IPS-18c (cell line): ENCODE measurements at regions not wholly inside any gene's neighbourhood (a gene's known extent, or its start where the extent isn't known, plus 50 kb on each side); places are given as distances from the start of the nearest gene placed in this dataset.
"Not testable (repeated sequence)": the region's sequence is repeated elsewhere in the genome, so short reads cannot be mapped to it uniquely, and the experiment has no call there.

Source experiments
- H3K4me3 ChIP-seq: 2 replicates; pipeline ENCODE4 v1.7.0; 2013; ENCODE audit warnings: low read depth, mild to moderate bottlenecking, low read length, moderate library complexity; ENCODE audit not compliant: insufficient read depth
- H3K9me3 ChIP-seq: one replicate; pipeline ENCODE4 v1.6.1; 2013; ENCODE audit warnings: mild to moderate bottlenecking, low read length, moderate library complexity; ENCODE audit not compliant: control insufficient read depth, insufficient read depth

DNA sequence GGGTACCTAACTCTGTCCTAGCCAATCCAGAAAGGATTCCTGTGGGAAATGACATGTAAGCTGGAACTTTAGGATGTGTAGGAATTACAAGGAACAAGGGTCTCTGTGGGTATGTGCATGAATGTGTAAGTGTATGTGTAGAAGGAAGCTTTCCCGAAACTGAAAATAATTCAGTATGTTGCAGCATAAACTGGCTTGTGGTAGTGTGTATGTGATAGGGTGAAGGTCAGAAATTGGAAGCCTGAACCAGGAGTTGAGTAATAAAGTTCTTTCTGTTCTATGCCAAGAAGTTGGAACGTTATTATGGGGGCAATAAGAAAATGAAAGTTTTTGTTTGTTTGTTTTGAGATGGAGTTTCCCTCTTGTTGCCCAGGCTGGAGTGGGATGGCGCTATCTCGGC, 323.1 kb upstream of the KITLG start:
- Histone ChIP-seq H3K4me3 (no peak overlapping the region), H3K9me3 (no peaks in the 10 kb centered on the region)

DNA sequence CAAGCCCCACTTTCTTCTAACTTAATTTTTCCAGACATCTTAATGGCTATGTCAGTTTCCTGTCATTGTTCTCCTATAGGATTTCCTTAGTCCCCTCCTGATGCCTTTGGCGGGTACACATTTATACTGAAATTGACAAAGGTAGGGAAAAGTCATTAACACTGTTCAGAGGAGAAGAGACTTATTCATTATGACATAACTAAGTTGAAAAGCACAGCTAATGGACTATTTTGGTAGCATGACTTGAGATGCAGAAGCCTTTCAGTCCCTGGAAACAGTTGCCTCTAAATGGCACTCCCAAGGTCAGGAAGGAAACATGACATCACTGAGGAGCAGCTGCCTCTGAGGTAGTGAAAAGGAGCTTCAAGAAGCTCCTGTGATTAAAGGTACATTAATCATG, 317.5 kb upstream of the KITLG start:
- H3K4me3 ChIP-seq, result no peak overlapping the region

DNA sequence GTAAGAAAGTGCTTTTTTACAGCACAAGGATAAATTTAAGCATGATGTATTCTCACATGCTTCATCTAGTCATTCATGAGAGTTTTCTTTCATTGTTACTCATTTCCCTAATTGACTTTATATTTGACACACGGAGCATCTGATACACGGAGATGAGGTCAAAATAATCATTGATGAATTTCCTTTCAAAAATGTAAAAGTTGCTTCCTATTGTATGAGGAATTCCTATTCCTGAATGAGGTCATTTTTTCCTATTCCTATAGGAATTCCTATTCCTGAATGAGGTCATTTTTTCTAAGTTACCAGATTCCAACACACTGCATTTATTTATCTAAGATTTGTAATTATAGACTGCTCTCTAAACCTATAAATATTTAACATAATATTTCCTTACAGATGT, 316.7 kb upstream of the KITLG start:
- H3K4me3 ChIP-seq, result no peak overlapping the region
- no peaks in the 10 kb centered on the region for H3K9me3 ChIP-seq

More for the DNA sequence above, 317.5 kb upstream of the KITLG start:
- no peaks in the 10 kb centered on the region for H3K9me3 ChIP-seq

DNA sequence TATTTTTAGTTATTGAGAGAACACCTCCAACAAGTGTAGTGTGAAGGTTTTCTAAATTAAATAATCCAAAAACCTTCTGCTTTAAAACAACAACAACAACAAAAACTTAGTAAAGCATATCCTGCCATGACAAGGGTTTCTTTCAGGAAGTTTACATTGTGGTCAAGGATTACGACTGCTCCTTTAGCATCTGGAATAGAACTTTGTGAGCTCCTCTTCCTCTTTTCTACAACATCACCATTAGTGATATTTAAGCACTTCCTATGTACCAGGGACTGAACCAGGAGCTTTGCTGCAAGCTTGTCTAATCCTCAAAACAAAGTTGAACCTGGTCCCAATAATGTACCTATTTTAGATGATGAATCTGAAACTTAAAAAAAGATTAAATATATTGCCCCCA, 315.4 kb upstream of the KITLG start:
- Histone ChIP-seq H3K4me3 (no peak overlapping the region), H3K9me3 (no peaks in the 10 kb centered on the region)

DNA sequence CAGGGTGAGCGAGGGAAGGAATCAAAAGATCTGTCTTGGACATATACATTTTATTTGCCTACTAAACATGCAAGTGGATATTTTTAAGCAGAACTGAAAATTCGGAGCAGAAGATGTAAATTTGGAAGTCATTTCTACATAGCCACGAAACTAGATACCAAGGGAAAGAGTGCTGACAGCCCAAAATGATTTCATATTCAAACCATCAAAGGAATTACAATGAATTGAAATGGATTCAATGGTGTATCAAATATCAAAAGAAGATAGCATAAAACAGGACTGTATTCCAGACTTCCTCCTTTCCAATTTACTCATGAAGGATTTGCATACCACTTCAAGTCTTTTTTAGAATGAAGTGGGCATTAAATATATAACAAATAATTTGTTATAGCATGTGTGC, 313.5 kb upstream of the KITLG start:
- H3K4me3 ChIP-seq, result no peak overlapping the region
- no peaks in the 10 kb centered on the region for H3K9me3 ChIP-seq

DNA sequence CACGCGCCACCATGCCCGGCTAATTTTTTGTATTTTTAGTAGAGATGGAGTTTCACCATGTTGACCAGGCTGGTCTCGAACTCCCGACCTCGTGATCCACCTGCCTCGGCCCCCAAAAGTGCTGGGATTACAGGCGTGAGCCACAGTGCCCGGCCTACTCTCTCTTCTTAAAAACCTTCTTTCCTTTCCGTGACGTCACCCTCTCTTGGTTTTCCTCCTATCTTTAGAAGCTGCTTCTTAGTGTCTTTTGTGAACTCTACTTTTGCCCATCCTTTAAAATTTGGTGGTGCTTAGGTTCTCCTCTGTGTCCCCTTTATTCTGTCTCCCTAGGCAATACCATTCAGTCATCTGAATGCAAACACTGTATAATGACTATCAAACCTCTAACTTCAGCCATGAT, 311.2 kb upstream of the KITLG start:
- not testable (repeated sequence) for H3K9me3 ChIP-seq, H3K4me3 ChIP-seq

DNA sequence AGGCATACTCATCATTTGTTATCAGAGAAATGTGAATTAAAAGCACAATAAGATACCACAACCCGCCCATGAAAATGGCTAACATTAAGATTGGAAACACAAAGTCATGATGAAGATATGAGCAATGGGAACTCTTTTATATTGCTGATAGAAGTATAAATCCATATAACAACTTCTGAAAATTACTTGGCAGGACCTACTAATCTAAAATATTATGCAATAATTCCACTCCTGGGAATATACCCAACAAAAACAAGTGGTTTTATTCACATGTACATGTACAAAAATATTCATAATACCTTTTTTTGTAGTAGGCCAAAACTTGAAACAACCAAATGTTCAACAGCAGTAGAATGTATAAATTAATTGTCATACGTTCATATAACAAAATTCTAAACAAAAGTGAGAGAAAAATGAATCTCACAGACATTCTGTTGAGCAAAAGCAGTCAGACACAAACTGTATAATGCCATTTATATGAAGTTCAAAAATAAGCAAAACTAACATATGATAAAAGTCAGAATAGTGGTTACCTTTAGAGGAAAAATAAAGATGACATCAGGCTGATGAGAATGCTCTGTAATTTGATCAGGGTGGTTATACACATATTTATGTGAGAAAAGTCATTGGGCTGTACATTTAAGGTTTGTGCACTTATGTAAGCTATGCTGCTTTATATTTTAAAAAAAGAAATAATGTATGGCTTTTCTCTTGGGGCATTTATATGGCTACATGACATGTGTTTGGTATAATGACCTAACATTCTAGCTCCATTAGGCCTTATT, 309.2 kb upstream of the KITLG start:
- Histone ChIP-seq H3K4me3 (no peak overlapping the region), H3K9me3 (no peaks in the 10 kb centered on the region)

DNA sequence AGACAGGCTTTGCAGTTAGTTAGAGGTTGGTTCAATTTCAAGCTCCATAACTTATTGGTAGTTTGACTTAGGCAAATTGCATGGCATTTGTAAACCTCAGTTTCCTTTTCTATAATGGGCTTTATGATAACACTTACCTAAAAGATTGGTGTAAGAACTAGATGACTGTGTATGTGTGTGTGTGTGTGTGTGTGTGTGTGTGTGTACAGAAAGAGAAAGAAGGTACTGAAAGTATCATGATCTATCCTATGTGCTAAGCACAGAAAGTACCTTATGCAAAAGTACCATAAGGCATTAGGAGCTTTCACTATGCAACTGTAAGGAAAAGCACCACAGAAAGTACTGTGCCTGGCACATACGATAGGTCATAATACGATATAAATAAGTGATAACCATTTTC, 304.3 kb upstream of the KITLG start:
- H3K9me3 ChIP-seq, result no peaks in the 10 kb centered on the region
- no peak overlapping the region for H3K4me3 ChIP-seq

DNA sequence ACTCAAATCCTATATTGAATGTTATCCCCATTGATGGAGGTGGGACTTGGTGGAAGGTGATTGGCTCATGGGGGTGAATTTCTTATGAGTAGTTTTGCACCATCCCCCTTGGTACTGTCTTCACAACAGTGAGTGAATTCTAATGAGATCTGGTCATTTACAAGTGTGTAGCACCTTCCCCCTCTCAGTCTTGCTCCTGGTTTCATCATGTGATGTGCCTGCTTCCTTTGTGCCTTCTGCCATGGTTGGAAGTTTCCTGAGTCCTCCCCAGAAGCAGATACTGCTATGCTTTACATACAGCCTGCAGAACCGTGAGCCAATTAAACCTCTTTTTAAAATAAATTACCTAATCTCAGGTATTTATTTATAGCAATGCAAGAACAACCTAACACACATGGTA, 302.4 kb upstream of the KITLG start:
- no peaks in the 10 kb centered on the region for H3K9me3 ChIP-seq
- no peak overlapping the region for H3K4me3 ChIP-seq

DNA sequence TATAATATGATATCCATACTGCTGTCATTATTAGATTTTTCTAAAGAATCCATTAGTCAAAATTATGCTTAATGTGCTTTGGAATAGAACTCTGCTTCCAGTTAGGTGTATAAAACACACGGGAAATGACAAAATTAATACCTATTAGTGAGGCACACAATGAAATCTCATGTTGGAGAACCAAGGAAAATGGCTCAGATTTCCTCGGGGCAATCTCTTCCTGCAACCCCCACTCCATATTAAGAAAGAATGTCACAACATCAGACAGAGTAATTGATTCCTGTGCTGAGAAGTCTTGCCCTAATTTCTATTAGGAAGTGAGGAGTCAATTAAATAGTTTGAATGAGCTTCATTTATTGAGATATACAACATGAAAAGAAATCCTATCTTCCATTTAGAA, 299.8 kb upstream of the KITLG start:
- no peaks in the 10 kb centered on the region for H3K9me3 ChIP-seq

DNA sequence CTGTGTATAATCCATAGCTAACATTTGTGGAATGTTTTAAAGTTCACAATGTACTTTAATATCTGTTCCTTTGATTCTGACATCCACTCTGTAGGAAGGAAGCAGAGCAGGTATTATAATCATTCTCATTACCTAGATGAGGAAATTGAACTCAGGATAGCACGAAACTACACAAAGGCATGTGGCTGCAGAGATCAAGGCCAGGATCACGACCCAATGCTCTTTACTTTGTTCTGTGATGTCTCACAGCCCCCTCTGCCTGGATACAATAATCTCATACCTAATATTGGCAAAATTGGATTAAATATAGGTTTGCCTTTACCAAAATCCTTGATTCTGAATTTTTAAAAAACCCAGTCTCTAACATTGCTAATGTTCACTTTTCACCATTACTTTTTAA, 298.0 kb upstream of the KITLG start:
- no peak overlapping the region for H3K4me3 ChIP-seq
- no peaks in the 10 kb centered on the region for H3K9me3 ChIP-seq

More for the DNA sequence above, 299.8 kb upstream of the KITLG start:
- no peak overlapping the region for H3K4me3 ChIP-seq

DNA sequence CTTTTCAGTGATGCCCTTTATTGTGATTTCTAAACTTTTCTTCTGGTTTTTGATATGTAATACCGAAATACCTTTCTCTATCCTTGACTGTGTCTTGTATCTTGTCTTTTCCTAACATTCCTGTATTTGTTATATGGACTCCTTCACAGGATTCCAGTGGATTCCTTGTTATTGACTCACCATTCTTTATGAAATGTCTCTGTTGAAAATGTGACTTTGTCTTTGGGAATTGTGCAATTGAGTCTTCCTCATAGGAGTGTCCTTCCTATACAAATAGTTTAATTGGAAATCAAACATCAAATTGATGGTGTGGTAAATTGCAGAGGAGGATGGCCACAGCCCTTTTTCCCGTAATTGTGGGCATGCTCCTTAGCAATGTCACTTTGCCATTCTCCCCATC, 296.6 kb upstream of the KITLG start:
- Histone ChIP-seq H3K4me3 (no peak overlapping the region), H3K9me3 (no peaks in the 10 kb centered on the region)

DNA sequence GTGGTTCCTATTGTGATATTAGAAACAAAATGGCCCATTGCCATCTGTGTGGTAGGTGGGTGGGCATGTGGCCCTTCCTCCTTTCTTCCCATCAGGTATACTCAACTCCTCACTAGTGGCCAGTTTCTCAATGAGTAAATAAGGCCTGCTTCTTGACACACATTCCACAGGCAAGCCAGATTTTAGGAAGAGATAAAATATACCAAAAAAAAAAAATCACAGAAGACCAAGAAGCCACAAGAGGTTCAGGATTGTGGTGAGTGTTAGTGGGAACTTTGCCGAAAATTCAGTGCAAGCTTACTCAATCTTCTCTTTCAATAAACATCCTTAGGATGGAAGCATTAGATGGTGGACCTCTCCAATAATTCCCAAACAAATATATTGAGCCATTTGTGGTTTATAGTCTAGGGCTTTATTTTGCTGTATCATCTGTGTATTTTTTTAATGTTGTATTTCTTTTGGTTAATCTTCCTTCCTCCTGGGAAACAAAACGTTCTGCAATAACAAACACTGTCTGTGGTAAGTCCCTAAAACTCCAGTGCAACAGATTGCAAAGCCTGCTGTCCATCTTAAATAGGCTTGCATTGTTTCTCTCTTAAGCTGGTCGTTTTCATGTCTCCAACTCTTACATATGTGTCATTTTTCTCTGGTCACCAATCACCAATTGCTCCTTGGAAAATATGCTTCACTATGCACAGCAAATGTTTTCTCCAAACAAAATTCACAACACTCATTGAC, 289.9 kb upstream of the KITLG start:
- no peaks in the 10 kb centered on the region for H3K9me3 ChIP-seq
- no peak overlapping the region for H3K4me3 ChIP-seq

DNA sequence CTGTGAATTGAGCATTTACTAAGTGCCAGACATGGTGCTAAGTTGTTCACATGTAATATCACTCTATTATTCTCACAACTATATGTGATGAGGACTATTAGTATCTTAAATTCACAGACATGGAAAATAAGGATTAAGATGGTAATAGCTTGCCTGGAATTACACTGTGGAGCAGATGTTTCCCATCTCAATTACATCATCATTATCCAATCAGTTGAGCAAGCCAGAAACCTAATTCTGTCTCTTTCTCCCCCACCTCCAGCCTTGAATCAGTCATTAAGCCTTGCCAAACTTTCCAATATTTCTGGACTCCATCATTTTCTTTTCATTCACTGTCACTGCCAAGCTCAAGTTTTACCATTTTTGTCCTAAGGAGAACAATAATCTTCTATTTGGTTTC, 287.8 kb upstream of the KITLG start:
- Histone ChIP-seq H3K4me3 (no peak overlapping the region), H3K9me3 (no peaks in the 10 kb centered on the region)

DNA sequence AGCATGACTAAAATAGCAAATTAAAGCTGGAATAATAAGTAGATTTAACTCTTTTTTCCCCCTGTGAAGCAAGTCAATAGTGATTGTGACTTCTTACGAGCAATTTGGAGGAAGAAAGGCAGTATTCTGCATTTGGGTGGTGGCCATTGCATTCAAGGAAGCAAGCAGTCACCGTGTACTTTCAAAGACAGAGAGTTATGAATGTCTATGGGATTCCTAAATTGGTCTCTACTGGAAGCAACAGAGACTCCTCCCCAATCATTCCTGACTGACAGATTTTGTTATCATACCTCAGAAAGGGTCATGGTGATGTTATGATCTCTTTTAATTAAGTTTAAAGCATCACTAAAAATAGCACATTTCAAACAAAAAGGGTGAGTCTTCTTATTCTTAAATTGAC, 287.2 kb upstream of the KITLG start:
- Histone ChIP-seq H3K4me3 (no peak overlapping the region), H3K9me3 (no peaks in the 10 kb centered on the region)

DNA sequence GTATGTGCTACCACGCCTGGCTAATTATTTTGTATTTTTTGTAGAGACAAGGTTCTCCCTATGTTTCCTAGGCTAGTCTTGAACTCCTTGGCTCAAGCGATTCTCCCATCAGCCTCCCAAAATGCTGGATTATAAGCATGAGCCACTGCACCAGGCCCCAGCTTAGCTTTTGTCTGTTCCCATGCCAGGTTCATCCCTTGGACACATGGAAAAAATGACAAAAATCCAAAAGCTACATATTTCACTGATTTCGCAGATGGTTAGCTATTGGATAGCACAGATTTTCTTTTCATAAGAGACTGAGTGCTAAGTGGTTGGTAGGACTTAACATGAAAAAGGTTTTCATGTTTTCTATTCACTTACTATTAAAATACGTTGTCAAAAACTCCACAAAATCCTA, 286.6 kb upstream of the KITLG start:
- H3K4me3 ChIP-seq, result no peak overlapping the region
- no peaks in the 10 kb centered on the region for H3K9me3 ChIP-seq

DNA sequence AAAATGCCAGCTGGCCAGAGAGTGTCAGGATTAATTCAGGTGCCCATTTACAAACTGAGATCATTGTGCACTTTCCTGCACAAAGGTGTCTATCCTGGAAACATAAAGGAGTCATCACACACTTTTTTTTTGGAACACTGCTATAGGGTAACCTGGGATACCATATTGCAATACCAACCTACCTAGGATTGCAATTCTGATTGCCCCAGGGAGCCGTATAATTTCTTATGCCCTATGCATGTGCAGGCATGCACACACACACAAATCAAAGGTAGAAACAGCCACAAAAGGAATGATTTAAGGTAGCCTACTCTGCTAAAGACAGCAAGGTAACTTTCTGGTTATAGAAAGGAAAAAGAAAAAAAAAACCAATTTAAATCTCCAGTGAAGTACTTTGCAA, 285.3 kb upstream of the KITLG start:
- H3K9me3 ChIP-seq, result no peaks in the 10 kb centered on the region
- H3K4me3 ChIP-seq, result no peak overlapping the region

DNA sequence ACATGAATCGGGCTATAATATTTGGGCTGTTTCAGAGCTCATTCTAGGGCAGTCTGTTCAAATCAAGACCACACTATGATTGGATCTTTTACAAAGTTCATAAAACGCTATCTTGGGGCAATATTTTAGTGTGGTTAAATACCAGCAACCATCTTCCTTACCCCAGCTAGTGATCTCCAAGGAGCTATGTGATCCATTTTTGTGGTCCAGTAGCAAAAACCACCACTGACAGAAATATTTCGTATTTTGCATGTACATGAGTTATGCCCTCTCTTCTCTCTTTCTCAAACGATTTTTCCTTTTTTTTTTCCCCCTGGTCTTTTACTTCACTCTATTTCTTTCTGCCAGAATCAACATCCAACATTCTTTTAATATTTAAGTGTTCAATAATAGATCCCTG, 280.6 kb upstream of the KITLG start:
- no peak overlapping the region for H3K4me3 ChIP-seq

DNA sequence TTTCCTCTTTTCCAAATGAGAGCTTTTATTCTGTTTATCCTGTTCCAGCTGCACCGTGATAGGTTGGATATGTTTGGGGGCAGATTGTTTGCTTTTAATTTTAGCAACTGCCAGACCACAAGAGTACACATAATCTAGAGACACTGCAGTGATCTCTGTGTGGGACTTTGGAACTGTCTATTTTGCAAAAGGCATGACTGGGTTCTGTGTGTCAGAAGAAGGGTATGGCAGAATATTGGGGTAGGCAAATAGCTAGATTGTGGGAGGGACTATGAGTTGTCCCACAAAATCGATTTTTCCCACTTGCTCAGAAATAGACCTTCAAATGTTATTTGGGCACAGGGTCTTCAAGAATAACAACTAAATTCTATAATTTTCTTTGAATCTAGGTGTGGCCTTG, 275.9 kb upstream of the KITLG start:
- Histone ChIP-seq H3K9me3 (no peaks in the 10 kb centered on the region), H3K4me3 (no peak overlapping the region)

More for the DNA sequence above, 280.6 kb upstream of the KITLG start:
- no peaks in the 10 kb centered on the region for H3K9me3 ChIP-seq
